Astrocyte of the spinal cord (primary cell): ENCODE measurements at regions not wholly inside any gene's neighbourhood (a gene's known extent, or its start where the extent isn't known, plus 50 kb on each side); places are given as distances from the start of the nearest gene placed in this dataset.

Experiments used
- DNase-seq: peaks from one replicate; pipeline ENCODE4 v3.0.0; 2011; ENCODE audit warnings: low read depth, low spot score
- H3K4me3 ChIP-seq: 2 replicates; pipeline ENCODE4 v1.5.1; 2011; ENCODE audit warnings: low read depth, mild to moderate bottlenecking, low read length, moderate library complexity
- in situ Hi-C: cut with HindIII; loops from 2 replicates; pipeline ENCODE4 v1.10.0; 2017; ENCODE audit warnings: low sequenced_read_pairs
- TF ChIP-seq, protein P1 (sequence below): IDR thresholded peaks from 2 replicates; pipeline ENCODE4 v1.5.1; 2012; ENCODE audit warnings: low read depth, mild to moderate bottlenecking, low read length, inconsistent platforms

DNA sequence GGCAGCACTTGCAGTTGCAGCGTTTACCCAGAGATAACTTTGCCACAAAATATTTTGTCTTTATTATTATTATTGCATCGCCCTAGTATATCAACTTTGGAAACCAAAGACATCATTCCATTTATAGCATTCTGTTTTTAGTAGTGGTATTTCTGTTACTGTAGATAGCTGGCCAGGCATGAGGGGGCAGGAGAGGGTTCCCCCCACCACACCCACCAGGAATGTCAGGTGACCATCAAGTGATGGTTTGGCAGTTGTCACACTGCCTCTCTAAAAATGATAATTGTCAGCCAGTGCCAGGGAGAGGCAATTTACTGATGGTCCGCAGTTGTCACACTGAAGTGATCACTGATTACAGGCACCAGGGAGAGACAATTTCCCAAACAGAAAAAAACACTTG lies 135.6 kb downstream of the TSEN15 start:
- TF ChIP-seq, protein P1, sequence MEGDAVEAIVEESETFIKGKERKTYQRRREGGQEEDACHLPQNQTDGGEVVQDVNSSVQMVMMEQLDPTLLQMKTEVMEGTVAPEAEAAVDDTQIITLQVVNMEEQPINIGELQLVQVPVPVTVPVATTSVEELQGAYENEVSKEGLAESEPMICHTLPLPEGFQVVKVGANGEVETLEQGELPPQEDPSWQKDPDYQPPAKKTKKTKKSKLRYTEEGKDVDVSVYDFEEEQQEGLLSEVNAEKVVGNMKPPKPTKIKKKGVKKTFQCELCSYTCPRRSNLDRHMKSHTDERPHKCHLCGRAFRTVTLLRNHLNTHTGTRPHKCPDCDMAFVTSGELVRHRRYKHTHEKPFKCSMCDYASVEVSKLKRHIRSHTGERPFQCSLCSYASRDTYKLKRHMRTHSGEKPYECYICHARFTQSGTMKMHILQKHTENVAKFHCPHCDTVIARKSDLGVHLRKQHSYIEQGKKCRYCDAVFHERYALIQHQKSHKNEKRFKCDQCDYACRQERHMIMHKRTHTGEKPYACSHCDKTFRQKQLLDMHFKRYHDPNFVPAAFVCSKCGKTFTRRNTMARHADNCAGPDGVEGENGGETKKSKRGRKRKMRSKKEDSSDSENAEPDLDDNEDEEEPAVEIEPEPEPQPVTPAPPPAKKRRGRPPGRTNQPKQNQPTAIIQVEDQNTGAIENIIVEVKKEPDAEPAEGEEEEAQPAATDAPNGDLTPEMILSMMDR: no peak
- no peak for DNase-seq
- in situ Hi-C loops: no loop called here
- H3K4me3 ChIP-seq: no peak overlapping the region

DNA sequence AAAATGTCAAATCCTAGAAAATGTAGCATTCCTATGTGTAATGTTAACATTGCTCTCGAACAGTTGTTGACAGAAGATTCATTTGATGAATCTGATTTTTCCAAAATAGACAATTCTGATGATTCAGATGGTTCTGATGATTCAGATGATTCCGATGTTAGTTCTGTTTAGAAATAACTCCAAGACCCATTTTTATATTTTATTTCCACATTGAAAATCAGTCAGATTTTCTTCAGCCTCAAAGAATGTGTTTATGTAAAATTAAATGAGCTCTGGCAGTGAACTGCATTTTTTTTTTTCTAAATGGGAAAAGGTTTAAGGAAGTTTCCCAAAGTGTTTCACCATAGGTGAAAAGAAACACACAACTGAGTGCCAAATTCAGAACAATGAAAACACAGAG lies 136.5 kb downstream of the TSEN15 start:
- H3K4me3 ChIP-seq: no peak overlapping the region
- no peak for DNase-seq
- in situ Hi-C loops: no loop called here
- TF ChIP-seq, protein P1: no peak

GRCh38 chr1:184189361-184189760 lies 137.8 kb downstream of the TSEN15 start:
- in situ Hi-C loops: no loop called here
- no peak for DNase-seq
- TF ChIP-seq, protein P1: no peak
- no peak overlapping the region for H3K4me3 ChIP-seq

DNA sequence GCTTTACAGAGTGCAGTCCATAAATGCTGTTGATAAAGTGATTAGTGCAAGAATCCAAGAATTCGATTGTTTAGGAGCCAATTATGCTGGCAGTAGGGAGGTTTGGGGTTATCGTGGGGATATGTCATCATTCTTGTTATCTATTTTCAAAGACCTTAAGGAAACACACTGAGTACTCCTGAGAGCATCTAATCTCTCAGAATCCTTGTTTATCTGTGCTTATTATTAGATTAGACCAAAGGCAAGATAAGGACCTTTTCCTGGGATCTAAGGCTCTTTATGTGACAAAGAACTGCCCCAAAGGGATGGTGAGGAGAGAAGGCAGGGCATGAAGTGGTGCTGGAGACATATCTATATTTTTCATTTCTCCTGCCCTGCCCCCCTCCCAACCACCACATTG lies 139.1 kb downstream of the TSEN15 start:
- DNase-seq: no peak
- TF ChIP-seq, protein P1: no peak
- no peak overlapping the region for H3K4me3 ChIP-seq
- in situ Hi-C loops: no loop called here

- in situ Hi-C loops: no loop called here
- TF ChIP-seq, protein P1: no peak
- no peak overlapping the region for H3K4me3 ChIP-seq
- DNase-seq: peak; percentile 88
Measured at GRCh38 chr1:184191181-184191621, 139.7 kb downstream of the TSEN15 start.

DNA sequence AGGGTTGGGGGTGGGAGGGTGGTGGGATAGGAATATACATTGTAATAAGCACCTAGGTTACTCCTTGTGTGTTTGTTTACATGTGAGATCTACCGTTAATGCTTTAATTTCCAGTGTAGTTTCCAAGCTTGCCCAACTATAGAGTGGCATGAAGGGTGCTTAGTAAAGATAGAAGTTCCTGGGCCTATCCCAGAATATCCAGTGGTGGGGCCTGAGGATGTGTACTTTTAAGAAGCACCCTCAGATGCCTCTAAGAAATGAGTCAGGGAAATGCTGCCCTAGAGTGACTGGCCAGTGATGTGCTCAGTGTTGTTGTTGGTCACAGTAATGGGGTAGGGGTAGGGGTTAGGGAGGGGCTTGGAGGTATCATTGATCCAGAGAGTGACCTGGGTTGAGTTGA lies 141.3 kb downstream of the TSEN15 start:
- H3K4me3 ChIP-seq: no peak overlapping the region
- in situ Hi-C loops: no loop called here
- TF ChIP-seq, protein P1: no peak
- no peak for DNase-seq

DNA sequence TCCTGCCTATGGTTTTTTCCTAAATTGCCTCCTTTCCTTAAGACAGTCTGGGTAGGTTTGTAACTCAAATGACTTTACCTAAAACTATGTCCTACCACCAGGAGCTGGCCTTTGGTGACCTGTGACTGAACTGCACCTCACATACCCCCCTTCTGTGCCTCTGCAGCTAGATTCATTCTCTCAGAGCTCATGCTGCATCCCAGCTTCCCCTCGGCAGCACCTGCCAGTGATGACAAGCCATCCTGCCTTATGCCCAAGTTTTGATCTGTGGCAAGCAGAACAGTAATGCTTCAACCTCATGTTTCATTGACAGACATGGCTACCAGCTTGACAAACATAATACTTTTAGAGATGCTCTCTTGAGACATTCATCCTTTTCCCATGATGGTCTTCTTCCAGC lies 141.9 kb downstream of the TSEN15 start:
- H3K4me3 ChIP-seq: no peak overlapping the region
- TF ChIP-seq, protein P1: no peak
- no peak for DNase-seq
- in situ Hi-C loops: no loop called here
